22Rv1 (cell line): ENCODE measurements at regions not wholly inside any gene's neighbourhood (a gene's known extent, or its start where the extent isn't known, plus 50 kb on each side); places are given as distances from the start of the nearest gene placed in this dataset.

Experiments used
- H3K27ac ChIP-seq: fragments of 450-650 bp; 2 replicates; pipeline ENCODE4 v1.5.1; 2017
- CTCF ChIP-seq: fragments of 450-650 bp; IDR thresholded peaks from 2 replicates; pipeline ENCODE4 v1.5.1; 2017; ENCODE audit warnings: mild to moderate bottlenecking
- ZFX ChIP-seq: fragments of 450-650 bp; IDR thresholded peaks from 2 replicates; pipeline ENCODE4 v1.6.1; 2017; ENCODE audit warnings: antibody characterized with exemption, borderline replicate concordance

- TF ChIP-seq CTCF (no peak), ZFX (no peak)
- no peak overlapping the region for H3K27ac ChIP-seq
These were observed 226.7 kb upstream of the DCBLD2 start for GRCh38 chr3:99128235-99128634.

GRCh38 chr3:99126316-99126715 is 224.8 kb upstream of the DCBLD2 start:
- no peak for TF ChIP-seq ZFX
- TF ChIP-seq CTCF: no peak
- H3K27ac ChIP-seq: no peak overlapping the region

- H3K27ac ChIP-seq: no peak overlapping the region
- TF ChIP-seq CTCF (no peak), ZFX (no peak)
These were observed 217.9 kb upstream of the DCBLD2 start for GRCh38 chr3:99119385-99119784.

GRCh38 chr3:99118381-99118780 is 216.9 kb upstream of the DCBLD2 start:
- no peak for TF ChIP-seq ZFX
- no peak for TF ChIP-seq CTCF
- no peak overlapping the region for H3K27ac ChIP-seq

- TF ChIP-seq CTCF: peak; percentile 70
- no peak for TF ChIP-seq ZFX
- no peak overlapping the region for H3K27ac ChIP-seq
These were observed 213.2 kb upstream of the DCBLD2 start for GRCh38 chr3:99114565-99115291.

- no peak for TF ChIP-seq CTCF
- TF ChIP-seq ZFX: no peak
- H3K27ac ChIP-seq: no peak overlapping the region
These were observed 209.7 kb upstream of the DCBLD2 start for GRCh38 chr3:99111235-99111634.

- no peak overlapping the region for H3K27ac ChIP-seq
- TF ChIP-seq CTCF: no peak
- no peak for TF ChIP-seq ZFX
These were observed 208.9 kb upstream of the DCBLD2 start for GRCh38 chr3:99110401-99110800.
